Psoas muscle (tissue), 7 donors: ENCODE measurements at regions not wholly inside any gene's neighbourhood (a gene's known extent, or its start where the extent isn't known, plus 50 kb on each side); places are given as distances from the start of the nearest gene placed in this dataset.

ENCODE experiments used
- ATAC-seq, 4 donors: fragments of 200-7000 bp; cut with Tn5 transposase; one replicate each; pipeline ENCODE4 v1.9.1; 2020; ENCODE audit warnings: moderate library complexity in 3 of 4, mild to moderate bottlenecking in 2 of 4
- DNase-seq, 2 donors: peaks; one replicate each; pipeline ENCODE4 v3.0.0-alpha.2; 2020
- H3K27ac ChIP-seq: fragments of 200-600 bp; one replicate; pipeline ENCODE4 v1.8.0; 2022
- H3K27me3 ChIP-seq, 3 donors: fragments of 200-600 bp in 1 of 3; one replicate each; pipeline versions ENCODE4 v1.6.1 to v1.8.0; 2013 to 2022; ENCODE audit warnings: low read length in 2 of 3, mild to moderate bottlenecking in 2 of 3, moderate library complexity in 1 of 3; ENCODE audit not compliant: insufficient read depth in 3 of 3
- H3K36me3 ChIP-seq, 2 donors: fragments of 200-600 bp in 1 of 2; one replicate each; pipeline versions ENCODE4 v1.6.1 to v1.8.0; 2013 to 2022; ENCODE audit warnings: low read depth in 1 of 2, mild to moderate bottlenecking in 1 of 2, moderate library complexity in 1 of 2; ENCODE audit not compliant: insufficient read depth in 1 of 2
- H3K4me1 ChIP-seq: fragments of 200-600 bp; one replicate; pipeline ENCODE4 v1.8.0; 2022
- H3K4me3 ChIP-seq: fragments of 200-600 bp; one replicate; pipeline ENCODE4 v1.8.0; 2022; ENCODE audit warnings: mild to moderate bottlenecking
- H3K9me3 ChIP-seq: fragments of 200-600 bp; one replicate; pipeline ENCODE4 v1.8.0; 2022
- WGBS, 3 donors: extraction: QIAGEN DNeasy Blood & Tissue Kit; methylation state at CpG; one replicate each; pipeline versions ENCODE4 v1.1.6 to v1.1.7; 2013; 5-methylcytosine and 5-hydroxymethylcytosine counted together
- intact Hi-C, 2 donors: fragments of 100-400 bp; cut with DNase I; formaldehyde crosslinking; loops; one replicate each; pipeline versions ENCODE4 v1.11.0 to v1.14.2; 2022
- TF ChIP-seq, protein P1 (sequence below): fragments of 200-600 bp; IDR thresholded peaks from one replicate; pipeline ENCODE4 v1.8.0; 2022; ENCODE audit warnings: antibody characterized with exemption
- donor health status: healthy with polysubstance abuse.
- donor health status: DM: no; HTN: no; CAD: no; lungs with moderate emphysema.
- donor health status: Bipolar disorder and iron deficiency.
- donor health status: healthy.
- donor health status: DM: yes; HTN: yes; CAD: no.
- donor health status: DM: no; HTN: no; CAD: no.
- donor health status: DM: yes; HTN: yes; CAD: no.

DNA sequence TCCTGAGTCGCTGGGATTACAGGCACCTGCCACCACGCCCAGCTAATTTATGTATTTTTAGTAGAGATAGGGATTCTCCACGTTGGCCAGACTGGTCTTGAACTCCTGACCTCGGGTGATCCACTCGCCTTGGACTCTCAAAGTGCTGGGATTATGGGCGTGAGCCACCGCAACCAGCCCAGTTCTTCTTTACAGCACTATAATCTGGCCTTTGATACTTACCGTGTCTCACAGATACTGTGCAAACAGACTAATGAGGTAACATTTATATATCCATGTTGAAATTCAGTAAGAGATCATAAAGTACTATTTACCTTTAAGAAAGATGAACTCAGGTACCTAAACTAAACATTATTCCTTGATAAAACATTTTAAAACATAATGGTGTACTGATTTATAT lies 121.8 kb upstream of the PRR20A start:
- no peaks in the 10 kb centered on the region for H3K27me3 ChIP-seq
- intact Hi-C loops: no loop called here
- no peak for ATAC-seq
- no peak for DNase-seq
- H3K27ac ChIP-seq: no peak overlapping the region
- H3K36me3 ChIP-seq: no peaks in the 10 kb centered on the region
- H3K9me3 ChIP-seq: peaks cover 7% of the 10 kb centered on the region
- WGBS, 3 donors: 76 to 82% (median 82%) methylated on average over 8 of the region's 8 CpGs
- no peaks in the 10 kb centered on the region for H3K4me1 ChIP-seq
- no peak overlapping the region for H3K4me3 ChIP-seq
- TF ChIP-seq, protein P1, sequence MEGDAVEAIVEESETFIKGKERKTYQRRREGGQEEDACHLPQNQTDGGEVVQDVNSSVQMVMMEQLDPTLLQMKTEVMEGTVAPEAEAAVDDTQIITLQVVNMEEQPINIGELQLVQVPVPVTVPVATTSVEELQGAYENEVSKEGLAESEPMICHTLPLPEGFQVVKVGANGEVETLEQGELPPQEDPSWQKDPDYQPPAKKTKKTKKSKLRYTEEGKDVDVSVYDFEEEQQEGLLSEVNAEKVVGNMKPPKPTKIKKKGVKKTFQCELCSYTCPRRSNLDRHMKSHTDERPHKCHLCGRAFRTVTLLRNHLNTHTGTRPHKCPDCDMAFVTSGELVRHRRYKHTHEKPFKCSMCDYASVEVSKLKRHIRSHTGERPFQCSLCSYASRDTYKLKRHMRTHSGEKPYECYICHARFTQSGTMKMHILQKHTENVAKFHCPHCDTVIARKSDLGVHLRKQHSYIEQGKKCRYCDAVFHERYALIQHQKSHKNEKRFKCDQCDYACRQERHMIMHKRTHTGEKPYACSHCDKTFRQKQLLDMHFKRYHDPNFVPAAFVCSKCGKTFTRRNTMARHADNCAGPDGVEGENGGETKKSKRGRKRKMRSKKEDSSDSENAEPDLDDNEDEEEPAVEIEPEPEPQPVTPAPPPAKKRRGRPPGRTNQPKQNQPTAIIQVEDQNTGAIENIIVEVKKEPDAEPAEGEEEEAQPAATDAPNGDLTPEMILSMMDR: no peak

DNA sequence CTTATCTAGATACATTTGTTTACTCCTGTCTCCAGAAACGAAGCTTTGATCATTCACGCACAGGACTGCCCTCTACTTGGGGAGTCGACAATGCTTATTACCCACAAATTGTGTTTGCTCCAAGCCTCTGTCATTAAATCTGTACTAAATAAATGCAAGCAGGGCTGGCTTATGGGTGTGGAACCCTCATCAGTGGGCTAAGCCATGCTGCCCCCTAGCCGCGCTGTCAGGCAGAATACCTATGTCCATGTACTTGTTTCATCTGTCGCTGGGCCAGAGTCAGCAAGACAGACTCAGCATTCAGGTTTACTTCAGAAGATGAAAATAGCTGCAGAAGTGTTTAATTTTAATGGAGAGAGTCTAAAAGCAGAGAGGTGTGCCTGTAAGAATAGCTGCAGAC lies 110.0 kb upstream of the PRR20A start:
- intact Hi-C loops: no loop called here
- WGBS, 3 donors: 96 to 97% (median 96%) methylated on average over 6 of the region's 6 CpGs
- DNase-seq: no peak
- H3K27ac ChIP-seq: no peak overlapping the region
- H3K9me3 ChIP-seq: no peaks in the 10 kb centered on the region
- H3K4me3 ChIP-seq: no peak overlapping the region
- ATAC-seq: no peak
- H3K36me3 ChIP-seq: no peaks in the 10 kb centered on the region
- TF ChIP-seq, protein P1: no peak
- H3K27me3 ChIP-seq: no peaks in the 10 kb centered on the region
- H3K4me1 ChIP-seq: no peaks in the 10 kb centered on the region

DNA sequence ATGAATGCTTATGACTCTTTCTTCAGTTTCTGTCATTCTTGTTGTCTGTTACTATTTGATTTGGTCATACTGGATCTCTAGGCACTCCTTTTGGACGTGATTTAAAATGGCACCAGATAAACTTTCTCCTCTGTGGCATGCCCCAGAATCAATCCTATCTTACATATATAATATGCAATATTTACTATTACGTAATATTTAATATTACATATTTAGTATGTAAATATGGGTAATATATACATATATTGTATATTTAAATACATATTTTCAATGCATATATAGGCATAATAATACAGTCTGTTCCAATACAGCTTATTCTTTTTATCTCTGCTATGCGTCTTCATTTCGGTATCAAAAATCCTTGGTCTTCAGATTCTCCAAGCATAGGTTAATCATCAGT lies 104.4 kb upstream of the PRR20A start:
- no peaks in the 10 kb centered on the region for H3K27me3 ChIP-seq
- 88 to 91% (median 91%) methylated on average over 4 of the region's 4 CpGs for WGBS, 3 donors
- H3K27ac ChIP-seq: no peak overlapping the region
- no peaks in the 10 kb centered on the region for H3K36me3 ChIP-seq
- TF ChIP-seq, protein P1: no peak
- H3K4me1 ChIP-seq: no peaks in the 10 kb centered on the region
- ATAC-seq (no peak), DNase-seq (no peak)
- intact Hi-C loops: no loop called here
- H3K9me3 ChIP-seq: no peaks in the 10 kb centered on the region
- no peak overlapping the region for H3K4me3 ChIP-seq

DNA sequence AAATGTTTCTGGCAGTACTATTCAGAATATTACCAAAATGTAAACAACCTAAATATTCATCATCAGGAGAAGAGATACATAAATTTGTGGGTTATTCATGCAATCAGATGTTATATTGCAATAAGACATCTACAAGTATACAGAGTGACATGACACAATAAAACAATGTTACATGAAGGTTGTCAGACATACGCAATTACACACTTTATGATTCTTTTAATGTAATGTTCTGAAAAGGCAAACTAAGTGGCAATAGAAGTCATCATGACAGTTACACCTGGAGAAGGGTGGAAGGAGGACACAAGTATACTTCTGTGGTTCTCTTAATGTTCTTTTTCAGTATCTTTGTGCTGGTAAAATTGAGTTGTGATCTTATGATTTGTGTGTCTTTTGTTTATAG lies 95.8 kb upstream of the PRR20A start:
- H3K4me1 ChIP-seq: no peaks in the 10 kb centered on the region
- ATAC-seq: no peak
- TF ChIP-seq, protein P1: no peak
- no peaks in the 10 kb centered on the region for H3K27me3 ChIP-seq
- no peaks in the 10 kb centered on the region for H3K36me3 ChIP-seq
- DNase-seq: no peak
- intact Hi-C loops: no loop called here
- H3K4me3 ChIP-seq: no peak overlapping the region
- no peaks in the 10 kb centered on the region for H3K9me3 ChIP-seq
- H3K27ac ChIP-seq: no peak overlapping the region
- 95 to 100% (median 97%) methylated on average over 1 of the region's 1 CpG for WGBS, 3 donors

DNA sequence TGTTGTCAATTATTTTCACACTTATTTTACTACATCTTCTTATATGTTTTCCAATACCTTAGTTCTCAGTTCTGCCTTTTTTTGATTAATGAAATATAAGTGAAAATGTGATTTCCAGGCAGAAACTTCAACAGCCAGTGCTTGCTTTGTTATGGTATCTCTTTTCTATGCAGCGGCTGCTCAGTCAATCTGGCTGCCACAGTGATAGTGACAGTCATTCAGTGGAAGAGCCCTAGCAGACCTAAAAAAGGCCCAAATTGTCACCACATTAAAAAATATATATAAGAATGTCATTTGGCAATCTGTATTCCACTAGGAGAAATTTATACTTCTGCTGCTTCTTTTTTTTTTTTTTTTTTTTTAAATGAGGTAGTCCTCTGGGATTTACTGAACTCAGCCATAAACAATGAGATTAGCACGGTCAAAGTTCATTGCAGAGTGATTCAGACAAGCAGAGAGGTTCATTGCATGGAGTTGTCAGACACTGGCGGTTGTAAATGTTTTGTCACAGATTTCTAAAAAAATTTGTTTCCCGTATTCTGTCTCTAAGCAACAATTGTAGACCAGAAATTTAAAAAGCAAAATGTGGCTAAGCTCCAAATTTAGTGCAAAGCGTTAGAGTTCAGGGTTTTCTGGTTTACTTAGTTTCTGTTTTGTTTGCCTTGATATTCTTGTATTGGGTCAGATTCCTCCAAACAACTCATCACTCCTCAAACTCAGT lies 94.7 kb upstream of the PRR20A start:
- Histone ChIP-seq H3K27ac (no peak overlapping the region), H3K4me1 (no peaks in the 10 kb centered on the region), H3K4me3 (no peak overlapping the region), H3K27me3 (no peaks in the 10 kb centered on the region), H3K36me3 (no peaks in the 10 kb centered on the region), H3K9me3 (peaks cover 9% of the 10 kb centered on the region)
- TF ChIP-seq, protein P1: no peak
- WGBS, 3 donors: 9 to 18% (median 16%) methylated on average over 5 of the region's 5 CpGs
- ATAC-seq (no peak), DNase-seq (no peak)
- intact Hi-C loops: no loop called here
